GM23248 (cell line): ENCODE measurements at regions not wholly inside any gene's neighbourhood (a gene's known extent, or its start where the extent isn't known, plus 50 kb on each side); places are given as distances from the start of the nearest gene placed in this dataset.

Experiments
- DNase-seq: peaks from one replicate; pipeline ENCODE4 v3.0.0-alpha.2; 2015
- H2AFZ ChIP-seq: fragments of 200-600 bp; sonication (generic); 2 replicates; pipeline ENCODE4 v1.6.1; 2016; ENCODE audit warnings: antibody characterized with exemption
- H3F3A ChIP-seq: fragments of 200-600 bp; sonication (generic); 2 replicates; pipeline ENCODE4 v1.6.1; 2016; ENCODE audit warnings: mild to moderate bottlenecking, antibody characterized with exemption, mixed run types; ENCODE audit not compliant: insufficient read depth
- H3K27ac ChIP-seq: fragments of 200-600 bp; sonication (generic); 2 replicates; pipeline ENCODE4 v1.5.1; 2016; ENCODE audit warnings: mild to moderate bottlenecking
- H3K27me3 ChIP-seq: fragments of 200-600 bp; sonication (generic); replicated peaks from 2 replicates; pipeline ENCODE4 v1.6.1; 2016; ENCODE audit warnings: mild to moderate bottlenecking; ENCODE audit not compliant: insufficient read depth
- H3K36me3 ChIP-seq: fragments of 200-600 bp; sonication (generic); 2 replicates; pipeline ENCODE4 v1.6.1; 2016; ENCODE audit warnings: low read depth, mild to moderate bottlenecking
- H3K4me1 ChIP-seq: fragments of 200-600 bp; sonication (generic); 2 replicates; pipeline ENCODE4 v1.6.1; 2016; ENCODE audit warnings: mild to moderate bottlenecking; ENCODE audit not compliant: insufficient read depth
- H3K4me2 ChIP-seq: fragments of 200-600 bp; sonication (generic); one replicate; pipeline ENCODE4 v1.6.1; 2016; ENCODE audit warnings: mild to moderate bottlenecking; ENCODE audit not compliant: unreplicated experiment
- H3K4me3 ChIP-seq: fragments of 200-600 bp; sonication (generic); 2 replicates; pipeline ENCODE4 v1.5.1; 2016; ENCODE audit warnings: mild to moderate bottlenecking
- H3K79me2 ChIP-seq: fragments of 200-600 bp; sonication (generic); 2 replicates; pipeline ENCODE4 v1.6.1; 2016; ENCODE audit warnings: mild to moderate bottlenecking; ENCODE audit not compliant: insufficient read depth
- H3K9ac ChIP-seq: fragments of 200-600 bp; sonication (generic); 2 replicates; pipeline ENCODE4 v1.6.1; 2016; ENCODE audit warnings: mild to moderate bottlenecking
- H3K9me2 ChIP-seq: fragments of 200-600 bp; sonication (generic); 2 replicates; pipeline ENCODE4 v1.6.1; 2016; ENCODE audit warnings: mixed run types, mild to moderate bottlenecking, moderate library complexity; ENCODE audit not compliant: insufficient read depth
- H3K9me3 ChIP-seq: fragments of 200-600 bp; sonication (generic); one replicate; pipeline ENCODE4 v1.6.1; 2017; ENCODE audit warnings: low read depth
- H4K20me1 ChIP-seq: fragments of 200-600 bp; sonication (generic); 2 replicates; pipeline ENCODE4 v1.6.0; 2016; ENCODE audit not compliant: insufficient read depth
- EZH2 ChIP-seq: fragments of 200-600 bp; sonication (generic); IDR thresholded peaks from 2 replicates; pipeline ENCODE4 v1.6.1; 2018; ENCODE audit warnings: antibody characterized with exemption, mild to moderate bottlenecking; ENCODE audit not compliant: insufficient read depth, poor library complexity, severe bottlenecking
- EZH2phosphoT487 ChIP-seq: fragments of 200-600 bp; sonication (generic); IDR thresholded peaks from 2 replicates; pipeline ENCODE4 v1.6.1; 2018; ENCODE audit warnings: antibody characterized with exemption, moderate library complexity, mild to moderate bottlenecking, low read depth; ENCODE audit not compliant: insufficient read depth
- WGBS, 2 experiments: methylation state at CpG; one replicate each; pipeline ENCODE4 v1.1.6; 2015 to 2017; ENCODE audit warnings: low lambda C conversion rate in 2 of 2, low coverage in 1 of 2; ENCODE audit errors: missing lambda C conversion rate in 2 of 2; 5-methylcytosine and 5-hydroxymethylcytosine counted together
- in situ Hi-C: fragments of 300-500 bp; cut with MboI; formaldehyde crosslinking; loops from 2 replicates; pipeline ENCODE4 v1.15.0; 2020

DNA sequence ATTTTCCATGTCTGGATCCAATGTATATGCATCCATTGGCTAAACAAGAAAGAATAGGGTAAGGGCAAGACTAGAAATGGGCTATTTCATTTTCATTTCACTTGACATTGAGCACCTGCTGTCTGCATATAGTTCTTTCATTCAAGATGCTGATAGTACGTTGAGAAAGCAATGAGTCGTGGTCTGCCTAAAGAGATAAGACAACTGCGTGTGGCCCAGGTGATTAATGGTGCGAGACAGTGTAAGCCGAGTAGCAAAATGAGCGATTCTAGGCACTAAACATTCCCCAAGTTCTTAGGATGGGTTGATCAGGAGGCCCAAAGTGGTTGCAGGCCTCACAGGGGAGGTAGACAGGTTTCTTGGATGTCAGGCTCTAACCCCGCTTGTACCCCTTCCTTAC is 235.4 kb downstream of the PDCD6IP start:
- TF ChIP-seq EZH2 (no peak), EZH2phosphoT487 (no peak)
- Histone ChIP-seq H2AFZ (no peak overlapping the region), H3K9me3 (no peaks in the 10 kb centered on the region), H3K4me3 (no peak overlapping the region), H3K9me2 (no peaks in the 10 kb centered on the region), H3K9ac (no peak overlapping the region), H3K79me2 (no peaks in the 10 kb centered on the region), H3K27me3 (no peaks in the 10 kb centered on the region), H3K4me1 (no peaks in the 10 kb centered on the region), H3F3A (no peaks in the 10 kb centered on the region), H3K36me3 (no peaks in the 10 kb centered on the region), H4K20me1 (no peaks in the 10 kb centered on the region), H3K4me2 (no peak overlapping the region), H3K27ac (no peak overlapping the region)
- DNase-seq = no peak
- in situ Hi-C loops = no loop called here
- WGBS, 2 experiments = 31 to 44% methylated on average over 7 of the region's 7 CpGs

DNA sequence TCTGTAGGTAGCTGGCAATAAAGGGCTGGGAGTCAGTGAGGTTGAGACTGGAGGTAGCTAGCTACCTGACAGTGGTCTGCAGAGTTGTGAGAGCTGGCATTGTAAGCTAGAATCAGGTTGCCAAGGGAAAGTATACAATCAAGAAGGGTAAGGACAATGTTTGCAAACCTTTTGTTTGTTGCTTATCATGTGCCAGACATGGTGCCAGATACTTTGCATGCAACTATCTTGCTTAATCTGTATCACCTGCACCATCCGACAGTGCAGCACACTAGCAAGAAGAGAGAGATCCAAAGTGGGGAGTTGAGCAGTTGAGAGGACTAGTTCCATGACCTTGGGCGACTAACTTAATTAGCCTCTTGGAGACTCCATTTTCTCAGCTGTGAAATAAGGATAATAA is 236.4 kb downstream of the PDCD6IP start:
- Histone ChIP-seq H3K27me3 (no peaks in the 10 kb centered on the region), H2AFZ (no peak overlapping the region), H3K9me3 (no peaks in the 10 kb centered on the region), H3K9ac (no peak overlapping the region), H3K27ac (no peak overlapping the region), H3K79me2 (no peaks in the 10 kb centered on the region), H3F3A (no peaks in the 10 kb centered on the region), H3K4me2 (no peak overlapping the region), H3K36me3 (no peaks in the 10 kb centered on the region), H4K20me1 (no peaks in the 10 kb centered on the region), H3K4me1 (no peaks in the 10 kb centered on the region), H3K9me2 (no peaks in the 10 kb centered on the region), H3K4me3 (no peak overlapping the region)
- no peak for DNase-seq
- TF ChIP-seq EZH2 (no peak), EZH2phosphoT487 (no peak)
- in situ Hi-C loops = no loop called here
- 30 to 31% methylated on average over 2 of the region's 2 CpGs for WGBS, 2 experiments

DNA sequence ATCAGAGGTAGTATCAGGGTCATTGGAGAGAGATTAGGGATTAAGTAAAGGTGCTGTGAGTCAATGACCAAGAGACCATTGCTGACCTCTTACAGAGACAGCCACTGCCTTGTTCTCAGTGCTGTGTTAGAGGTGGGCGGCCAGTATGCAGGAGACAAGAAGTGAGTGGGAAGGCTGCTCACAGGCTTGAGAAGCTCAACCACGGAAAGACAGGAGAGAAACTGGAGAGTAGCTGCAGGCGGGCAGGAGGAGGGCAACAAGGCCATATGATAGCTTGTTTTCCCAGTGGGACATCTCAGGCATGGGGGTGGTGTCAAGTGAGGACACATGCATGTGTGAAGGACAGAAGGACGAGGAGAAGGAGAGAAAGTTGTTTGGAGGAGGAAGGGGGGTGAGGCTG is 237.3 kb downstream of the PDCD6IP start:
- Histone ChIP-seq H3F3A (no peaks in the 10 kb centered on the region), H3K4me2 (no peak overlapping the region), H3K36me3 (no peaks in the 10 kb centered on the region), H3K4me3 (no peak overlapping the region), H2AFZ (0 out of 2 replicates have a peak overlapping the region, but pooled peaks have one; percentile 17), H3K9ac (no peak overlapping the region), H3K27me3 (no peaks in the 10 kb centered on the region), H3K9me3 (no peaks in the 10 kb centered on the region), H3K79me2 (no peaks in the 10 kb centered on the region), H3K4me1 (no peaks in the 10 kb centered on the region), H3K9me2 (no peaks in the 10 kb centered on the region), H3K27ac (no peak overlapping the region), H4K20me1 (no peaks in the 10 kb centered on the region)
- in situ Hi-C loops = no loop called here
- DNase-seq = no peak
- WGBS, 2 experiments = 24 to 28% methylated on average over 4 of the region's 4 CpGs
- no peak for TF ChIP-seq EZH2
- no peak for TF ChIP-seq EZH2phosphoT487

DNA sequence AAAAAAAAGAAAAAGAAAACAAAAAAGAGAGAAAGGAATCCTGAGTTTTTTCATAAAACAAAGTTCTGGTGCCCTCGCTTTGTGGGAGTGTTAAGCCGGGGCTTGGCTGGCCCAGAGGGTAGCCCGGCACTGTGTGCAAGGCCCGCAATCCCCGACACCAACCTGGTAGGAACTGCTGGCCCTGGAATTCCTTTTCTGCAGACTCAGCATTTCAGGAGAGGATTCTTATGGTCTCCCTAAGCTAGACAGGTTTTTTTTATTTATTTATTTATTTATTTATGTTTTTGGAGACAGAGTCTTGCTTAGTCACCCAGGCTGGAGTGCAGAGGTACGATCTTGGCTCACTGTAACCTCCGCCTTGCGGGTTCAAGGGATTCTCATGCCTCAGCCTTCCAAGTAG is 238.8 kb downstream of the PDCD6IP start:
- TF ChIP-seq EZH2phosphoT487 = no peak
- no peak for TF ChIP-seq EZH2
- Histone ChIP-seq H3K9ac (no peak overlapping the region), H3K27me3 (no peaks in the 10 kb centered on the region), H3K4me2 (no peak overlapping the region), H3K9me2 (no peaks in the 10 kb centered on the region), H3K79me2 (no peaks in the 10 kb centered on the region), H2AFZ (no peak overlapping the region), H3F3A (no peaks in the 10 kb centered on the region), H4K20me1 (no peaks in the 10 kb centered on the region), H3K9me3 (no peaks in the 10 kb centered on the region), H3K27ac (no peak overlapping the region), H3K36me3 (no peaks in the 10 kb centered on the region), H3K4me3 (no peak overlapping the region), H3K4me1 (no peaks in the 10 kb centered on the region)
- 47 to 53% methylated on average over 8 of the region's 8 CpGs for WGBS, 2 experiments
- DNase-seq = no peak
- in situ Hi-C loops = no loop called here

DNA sequence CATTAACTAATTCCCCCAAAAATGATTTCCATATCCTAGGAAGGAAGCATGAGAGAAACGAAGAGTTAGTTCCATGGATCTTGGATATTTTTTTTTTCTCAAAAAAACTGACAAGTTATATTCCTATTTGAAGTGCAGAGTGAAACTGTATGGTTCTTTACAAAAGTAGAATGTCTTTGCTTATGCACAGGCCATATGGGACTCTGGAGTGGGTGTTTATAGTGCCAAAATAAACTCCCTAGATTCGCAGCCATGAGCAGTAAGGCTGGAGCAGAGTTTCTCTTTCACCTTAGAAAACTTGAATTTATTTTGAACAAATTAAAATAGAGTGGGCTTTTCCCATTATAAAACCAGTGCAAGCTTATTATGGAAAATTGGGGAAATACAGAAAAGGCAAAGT is 239.7 kb downstream of the PDCD6IP start:
- Histone ChIP-seq H3K27me3 (no peaks in the 10 kb centered on the region), H3K4me1 (no peaks in the 10 kb centered on the region), H2AFZ (no peak overlapping the region), H3K36me3 (no peaks in the 10 kb centered on the region), H3K9me3 (no peaks in the 10 kb centered on the region), H3K9ac (no peak overlapping the region), H3F3A (no peaks in the 10 kb centered on the region), H3K4me2 (no peak overlapping the region), H3K9me2 (no peaks in the 10 kb centered on the region), H4K20me1 (no peaks in the 10 kb centered on the region), H3K27ac (no peak overlapping the region), H3K79me2 (no peaks in the 10 kb centered on the region), H3K4me3 (no peak overlapping the region)
- no peak for TF ChIP-seq EZH2
- no peak for TF ChIP-seq EZH2phosphoT487
- 20 to 21% methylated on average over 2 of the region's 2 CpGs for WGBS, 2 experiments
- DNase-seq = no peak
- in situ Hi-C loops = no loop called here
